NCI-H1694 treated with DMSO at 0.1 percent for 48 hours (cell line): ENCODE measurements at regions not wholly inside any gene's neighbourhood (a gene's known extent, or its start where the extent isn't known, plus 50 kb on each side); places are given as distances from the start of the nearest gene placed in this dataset.

Experiments used
- DNase-seq: peaks from one replicate; lab custom pipeline; 2025; lab: John Stamatoyannopoulos, UW

GRCh38 chr14:97206916-97207315, 409.7 kb downstream of the VRK1 start:
- no peak for DNase-seq

GRCh38 chr14:97210202-97210601, 413.0 kb downstream of the VRK1 start:
- no peak for DNase-seq

GRCh38 chr14:97212399-97212798, 415.2 kb downstream of the VRK1 start:
- DNase-seq: no peak

GRCh38 chr14:97213720-97214119, 416.5 kb downstream of the VRK1 start:
- no peak for DNase-seq

- no peak for DNase-seq
Measured at GRCh38 chr14:97215263-97215969, 418.2 kb downstream of the VRK1 start.

GRCh38 chr14:97217111-97217885, 420.1 kb downstream of the VRK1 start:
- no peak for DNase-seq

- no peak for DNase-seq
Measured at GRCh38 chr14:97218274-97218673, 421.1 kb downstream of the VRK1 start.

- DNase-seq: no peak
Measured at GRCh38 chr14:97218691-97219430, 421.7 kb downstream of the VRK1 start.

- DNase-seq: no peak
Measured at GRCh38 chr14:97219431-97220017, 422.3 kb downstream of the VRK1 start.

- no peak for DNase-seq
Measured at GRCh38 chr14:97221572-97222285, 424.5 kb downstream of the VRK1 start.

- DNase-seq: no peak
Measured at GRCh38 chr14:97224016-97224415, 426.8 kb downstream of the VRK1 start.

GRCh38 chr14:97230051-97230450, 432.9 kb downstream of the VRK1 start:
- no peak for DNase-seq

GRCh38 chr14:97233319-97233985, 436.3 kb downstream of the VRK1 start:
- DNase-seq: no peak

GRCh38 chr14:97246648-97247047, 449.5 kb downstream of the VRK1 start:
- no peak for DNase-seq

GRCh38 chr14:97248973-97249372, 451.8 kb downstream of the VRK1 start:
- DNase-seq: no peak

- DNase-seq: no peak
Measured at GRCh38 chr14:97250931-97251330, 453.7 kb downstream of the VRK1 start.

GRCh38 chr14:97251491-97252155, 454.4 kb downstream of the VRK1 start:
- DNase-seq: no peak

- DNase-seq: no peak
Measured at GRCh38 chr14:97253756-97254155, 456.6 kb downstream of the VRK1 start.

GRCh38 chr14:97262336-97262735, 465.2 kb downstream of the VRK1 start:
- no peak for DNase-seq

- no peak for DNase-seq
Measured at GRCh38 chr14:97264516-97265230, 467.5 kb downstream of the VRK1 start.
